ENCODE measurements at regions not wholly inside any gene's neighbourhood (a gene's known extent, or its start where the extent isn't known, plus 50 kb on each side); places are given as distances from the start of the nearest gene placed in this dataset.

- dilution Hi-C loops (cut with MboI; ENCODE audit: extremely low pct_ligation_motif_present, low sequenced_read_pairs), result no loop called here
- POLR2A ChIA-PET, result no interaction called here
- FAIRE-seq, result no peak
Observed at GRCh38 chr2:109070290-109070689, 58.7 kb upstream of the SH3RF3 start.

DNA sequence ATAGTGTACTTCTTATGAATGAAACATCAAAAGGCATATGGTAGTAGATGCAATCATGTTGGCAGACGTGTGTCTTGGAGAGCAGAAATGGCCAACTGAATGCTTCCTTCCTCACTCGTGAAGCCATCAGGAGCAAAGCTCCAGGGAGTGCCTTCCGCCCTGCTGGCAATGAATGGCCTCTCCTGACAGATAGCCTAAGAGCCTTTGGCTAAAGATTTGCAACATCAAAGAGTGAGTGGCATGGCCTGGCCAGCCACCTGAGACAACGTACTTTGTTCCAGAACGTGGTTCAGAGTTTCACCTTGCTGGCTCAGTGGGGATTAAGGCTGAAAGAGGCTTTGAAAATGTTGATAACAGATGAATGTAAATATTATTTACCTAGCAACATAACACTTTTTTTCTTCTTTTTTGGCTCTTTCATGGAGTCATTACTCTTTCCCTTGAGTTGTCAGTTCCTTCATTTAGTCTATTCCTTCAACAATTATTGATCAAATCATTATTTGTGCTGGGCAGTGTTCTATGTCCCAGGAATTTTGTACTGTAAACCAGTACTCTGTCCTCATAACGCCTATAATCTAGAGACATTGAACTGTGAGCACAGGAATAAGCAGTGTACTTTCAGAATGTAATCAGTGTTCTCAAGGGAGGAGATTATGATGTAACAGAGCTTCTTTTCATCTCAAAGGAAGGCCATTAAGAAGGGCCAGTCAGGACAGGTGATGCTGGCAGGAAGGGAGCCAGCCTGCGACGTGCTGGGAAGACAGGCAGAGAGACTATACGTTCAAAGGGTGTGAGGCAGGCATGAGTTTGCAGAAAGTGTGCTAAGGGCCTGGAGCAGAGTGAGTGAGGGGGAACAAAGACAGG is 59.4 kb upstream of the SH3RF3 start:
- peaks cover 15 to 22% of the 10 kb centered on the region in 2 experiments for H3K27me3 ChIP-seq (ENCODE audit: control insufficient read depth in 2 of 2, insufficient read depth in 2 of 2, low read length in 2 of 2)
- H3K4me2 ChIP-seq (ENCODE audit: insufficient read depth, low read length), result no peak overlapping the region
- ChIA-PET CTCF (no interaction called here), POLR2A (no interaction called here)
- intact Hi-C loops (cut with micrococcal nuclease), result no loop called here
- H3K4me1 ChIP-seq (ENCODE audit: control insufficient read depth, extremely low read depth, insufficient read depth, low read length), result no peaks in the 10 kb centered on the region
- H3K36me3 ChIP-seq (ENCODE audit: control insufficient read depth in 2 of 2, extremely low read depth in 1 of 2, insufficient read depth in 2 of 2, low read length in 2 of 2), result no peaks in the 10 kb centered on the region
- dilution Hi-C loops (cut with MboI; ENCODE audit: extremely low pct_ligation_motif_present, low sequenced_read_pairs), result no loop called here
- FAIRE-seq (no peak), DNase-seq (ENCODE audit: low read depth, low spot score) (no peak)
- no TSS peak for BruUV-seq (replicated peaks)
- H2AFZ ChIP-seq (ENCODE audit: low read depth, low read length), result no peak overlapping the region
- no peaks in the 10 kb centered on the region for H3K9me1 ChIP-seq (replicated peaks; ENCODE audit: control insufficient read depth, extremely low read depth, insufficient read depth, low read length)
- no peak overlapping the region for H3K4me3 ChIP-seq (replicated peaks in 1 of 3; ENCODE audit: insufficient read depth in 1 of 3, low read depth in 1 of 3, low read length in 3 of 3)
- TF ChIP-seq JUN (IDR thresholded peaks at IDR 0.05; ENCODE audit: borderline replicate concordance, insufficient read depth, insufficient read length, low read depth) (no peak), FOS (IDR thresholded peaks at IDR 0.05; ENCODE audit: borderline replicate concordance, insufficient read depth, low read length) (no peak), GATA2 (IDR thresholded peaks at IDR 0.05; ENCODE audit: insufficient read depth, insufficient read length, low read depth, low read length) (no peak)
- TF ChIP-seq, protein P1, sequence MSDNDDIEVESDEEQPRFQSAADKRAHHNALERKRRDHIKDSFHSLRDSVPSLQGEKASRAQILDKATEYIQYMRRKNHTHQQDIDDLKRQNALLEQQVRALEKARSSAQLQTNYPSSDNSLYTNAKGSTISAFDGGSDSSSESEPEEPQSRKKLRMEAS (IDR thresholded peaks at IDR 0.05; ENCODE audit: insufficient read depth, insufficient read length), result no peak
- H3K27ac ChIP-seq (ENCODE audit: insufficient read depth, low read depth, low read length), result no peak overlapping the region
- H3K79me2 ChIP-seq (ENCODE audit: control insufficient read depth, insufficient read depth, low read length), result no peaks in the 10 kb centered on the region
- H3K9me3 ChIP-seq (replicated peaks; ENCODE audit: control insufficient read depth, insufficient read depth, low read length), result no peaks in the 10 kb centered on the region
- no peaks in the 10 kb centered on the region for H4K20me1 ChIP-seq (replicated peaks; ENCODE audit: control insufficient read depth, extremely low read depth, insufficient read depth, low read length)
- no peak overlapping the region for H3K9ac ChIP-seq (replicated peaks; ENCODE audit: extremely low read depth, insufficient read depth, low read length)

More at GRCh38 chr2:109070290-109070689, 58.7 kb upstream of the SH3RF3 start:
- H3K27me3 ChIP-seq (ENCODE audit: control insufficient read depth in 2 of 2, insufficient read depth in 2 of 2, low read length in 2 of 2), result peaks cover 8 to 17% of the 10 kb centered on the region in 2 experiments
- no peak overlapping the region for H3K9ac ChIP-seq (replicated peaks; ENCODE audit: extremely low read depth, insufficient read depth, low read length)
- no peak overlapping the region for H3K27ac ChIP-seq (ENCODE audit: insufficient read depth, low read depth, low read length)
- no peak for TF ChIP-seq GATA2 (IDR thresholded peaks at IDR 0.05; ENCODE audit: insufficient read depth, insufficient read length, low read depth, low read length)
- TF ChIP-seq FOS (IDR thresholded peaks at IDR 0.05; ENCODE audit: borderline replicate concordance, insufficient read depth, low read length), result no peak
- intact Hi-C loops (cut with micrococcal nuclease), result no loop called here
- BruUV-seq (replicated peaks), result no TSS peak
- H2AFZ ChIP-seq (ENCODE audit: low read depth, low read length), result no peak overlapping the region
- no peaks in the 10 kb centered on the region for H3K79me2 ChIP-seq (ENCODE audit: control insufficient read depth, insufficient read depth, low read length)
- H3K36me3 ChIP-seq (ENCODE audit: control insufficient read depth in 2 of 2, extremely low read depth in 1 of 2, insufficient read depth in 2 of 2, low read length in 2 of 2), result no peaks in the 10 kb centered on the region
- no peak overlapping the region for H3K4me3 ChIP-seq (replicated peaks in 1 of 3; ENCODE audit: insufficient read depth in 1 of 3, low read depth in 1 of 3, low read length in 3 of 3)
- H3K9me3 ChIP-seq (replicated peaks; ENCODE audit: control insufficient read depth, insufficient read depth, low read length), result no peaks in the 10 kb centered on the region
- H4K20me1 ChIP-seq (replicated peaks; ENCODE audit: control insufficient read depth, extremely low read depth, insufficient read depth, low read length), result no peaks in the 10 kb centered on the region
- H3K4me1 ChIP-seq (ENCODE audit: control insufficient read depth, extremely low read depth, insufficient read depth, low read length), result no peaks in the 10 kb centered on the region
- CTCF ChIA-PET, result no interaction called here
- no peaks in the 10 kb centered on the region for H3K9me1 ChIP-seq (replicated peaks; ENCODE audit: control insufficient read depth, extremely low read depth, insufficient read depth, low read length)
- no peak overlapping the region for H3K4me2 ChIP-seq (ENCODE audit: insufficient read depth, low read length)
- no peak for DNase-seq (ENCODE audit: low read depth, low spot score)
